Uterus (tissue), 2 donors: ENCODE measurements at regions not wholly inside any gene's neighbourhood (a gene's known extent, or its start where the extent isn't known, plus 50 kb on each side); places are given as distances from the start of the nearest gene placed in this dataset.

Experiments
- CTCF ChIP-seq, 4 experiments: fragments of 200-600 bp in 2 of 4; fragments of 450-650 bp in 2 of 4; sonication (generic) in 2 of 4; IDR thresholded peaks; one replicate each; pipeline ENCODE4 v1.5.1; 2016 to 2019; ENCODE audit warnings: antibody characterized with exemption in 4 of 4, mild to moderate bottlenecking in 2 of 4, moderate library complexity in 1 of 4
- POLR2A ChIP-seq, 2 donors: fragments of 450-650 bp; IDR thresholded peaks; one replicate each; pipeline ENCODE4 v1.6.1; 2016; ENCODE audit warnings: antibody characterized with exemption in 2 of 2, mild to moderate bottlenecking in 1 of 2, moderate library complexity in 1 of 2

GRCh38 chr18:33513027-33513426 lies 65.0 kb upstream of the ASXL3 start:
- TF ChIP-seq CTCF (IDR thresholded peaks at IDR 0.05), result no peak
- no peak for TF ChIP-seq POLR2A (IDR thresholded peaks at IDR 0.05)
